Bronchial epithelial cell (primary cell): ENCODE measurements at regions not wholly inside any gene's neighbourhood (a gene's known extent, or its start where the extent isn't known, plus 50 kb on each side); places are given as distances from the start of the nearest gene placed in this dataset.

Experiments
- DNase-seq: peaks from one replicate; pipeline ENCODE4 v3.0.0-alpha.2; 2010; ENCODE audit warnings: low read depth
- FAIRE-seq: peaks from 2 replicates; lab custom pipeline; 2011; peaks lifted over from hg19 to GRCh38; lab: Jason Lieb, UNC
- H3K27me3 ChIP-seq: 2 replicates; pipeline ENCODE4 v1.5.1; 2011; ENCODE audit warnings: low read length; ENCODE audit not compliant: control insufficient read depth, insufficient read depth
- H3K36me3 ChIP-seq: 2 replicates; pipeline ENCODE4 v1.5.1; 2011; ENCODE audit warnings: low read length; ENCODE audit not compliant: control insufficient read depth, insufficient read depth
- H3K4me3 ChIP-seq: 2 replicates; pipeline ENCODE4 v1.5.1; 2011; ENCODE audit warnings: mild to moderate bottlenecking, low read depth, low read length, control low read depth
- CTCF ChIP-seq: IDR thresholded peaks from 2 replicates; pipeline ENCODE4 v1.5.1; 2011; ENCODE audit warnings: mild to moderate bottlenecking, moderate library complexity, low read length, control low read depth, inconsistent platforms; ENCODE audit not compliant: insufficient read depth, severe bottlenecking

GRCh38 chr5:10173716-10174115, 76.0 kb downstream of the ATPSCKMT start:
- no peaks in the 10 kb centered on the region for H3K36me3 ChIP-seq
- H3K4me3 ChIP-seq = no peak overlapping the region
- FAIRE-seq = no peak
- no peaks in the 10 kb centered on the region for H3K27me3 ChIP-seq
- no peak for DNase-seq
- TF ChIP-seq CTCF = no peak

GRCh38 chr5:10172247-10172646, 77.4 kb downstream of the ATPSCKMT start:
- FAIRE-seq (no peak), DNase-seq (no peak)
- Histone ChIP-seq H3K27me3 (no peaks in the 10 kb centered on the region), H3K36me3 (no peaks in the 10 kb centered on the region), H3K4me3 (no peak overlapping the region)
- no peak for TF ChIP-seq CTCF

- DNase-seq (no peak), FAIRE-seq (no peak)
- Histone ChIP-seq H3K36me3 (no peaks in the 10 kb centered on the region), H3K4me3 (no peak overlapping the region), H3K27me3 (no peaks in the 10 kb centered on the region)
- no peak for TF ChIP-seq CTCF
Observed at GRCh38 chr5:10169359-10169758, 80.3 kb downstream of the ATPSCKMT start.

GRCh38 chr5:10168254-10168653, 81.4 kb downstream of the ATPSCKMT start:
- no peaks in the 10 kb centered on the region for H3K36me3 ChIP-seq
- H3K4me3 ChIP-seq = no peak overlapping the region
- no peak for DNase-seq
- FAIRE-seq = no peak
- no peak for TF ChIP-seq CTCF
- no peaks in the 10 kb centered on the region for H3K27me3 ChIP-seq

- Histone ChIP-seq H3K36me3 (no peaks in the 10 kb centered on the region), H3K4me3 (no peak overlapping the region), H3K27me3 (no peaks in the 10 kb centered on the region)
- FAIRE-seq (no peak), DNase-seq (no peak)
- TF ChIP-seq CTCF = no peak
Observed at GRCh38 chr5:10167806-10168205, 81.9 kb downstream of the ATPSCKMT start.

- Histone ChIP-seq H3K27me3 (no peaks in the 10 kb centered on the region), H3K36me3 (no peaks in the 10 kb centered on the region), H3K4me3 (no peak overlapping the region)
- FAIRE-seq (no peak), DNase-seq (no peak)
- TF ChIP-seq CTCF = no peak
Observed at GRCh38 chr5:10166392-10166791, 83.3 kb downstream of the ATPSCKMT start.
